IPS-15b (cell line): ENCODE measurements at regions not wholly inside any gene's neighbourhood (a gene's known extent, or its start where the extent isn't known, plus 50 kb on each side); places are given as distances from the start of the nearest gene placed in this dataset.

Source experiments
- H3K27me3 ChIP-seq: one replicate; pipeline ENCODE4 v1.6.1; 2013; ENCODE audit warnings: low read length; ENCODE audit not compliant: control insufficient read depth, insufficient read depth
- H3K36me3 ChIP-seq: one replicate; pipeline ENCODE4 v1.6.1; 2013; ENCODE audit warnings: low read length; ENCODE audit not compliant: control insufficient read depth, insufficient read depth
- H3K4me1 ChIP-seq: one replicate; pipeline ENCODE4 v1.6.1; 2013; ENCODE audit warnings: mild to moderate bottlenecking, low read length; ENCODE audit not compliant: control insufficient read depth, insufficient read depth
- H3K4me3 ChIP-seq: one replicate; pipeline ENCODE4 v1.5.1; 2013; ENCODE audit warnings: low read depth, low read length
- H3K9ac ChIP-seq: one replicate; pipeline ENCODE4 v1.6.1; 2013; ENCODE audit warnings: low read depth, mild to moderate bottlenecking, low read length
- H3K9me3 ChIP-seq: one replicate; pipeline ENCODE4 v1.6.1; 2013; ENCODE audit warnings: mild to moderate bottlenecking, low read length; ENCODE audit not compliant: control insufficient read depth, insufficient read depth

DNA sequence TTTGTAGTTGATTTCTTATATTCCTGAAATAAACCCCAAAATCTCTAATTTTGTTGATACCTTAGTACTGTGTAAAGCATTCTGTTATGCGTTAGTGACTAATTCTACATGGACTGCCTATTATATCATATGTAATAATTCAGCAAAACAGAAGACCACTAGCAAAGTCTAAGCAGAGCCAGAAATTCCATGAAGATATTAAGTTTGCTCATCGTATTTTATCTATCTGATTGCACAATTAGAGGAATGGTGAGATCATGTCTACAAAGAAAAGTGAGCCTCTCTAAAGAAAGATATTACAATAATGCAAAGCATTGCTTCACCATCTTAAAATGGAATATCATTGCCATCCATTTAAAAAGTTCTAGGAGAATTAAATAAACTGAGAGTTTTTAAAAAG lies 374.6 kb upstream of the SLC7A11 start:
- H3K9ac ChIP-seq: no peak overlapping the region
- peaks cover 3% of the 10 kb centered on the region for H3K9me3 ChIP-seq
- H3K4me1 ChIP-seq: peaks cover 10% of the 10 kb centered on the region
- no peaks in the 10 kb centered on the region for H3K36me3 ChIP-seq
- no peak overlapping the region for H3K4me3 ChIP-seq
- H3K27me3 ChIP-seq: no peaks in the 10 kb centered on the region

GRCh38 chr4:138614398-138615142 lies 372.4 kb upstream of the SLC7A11 start:
- Histone ChIP-seq H3K9ac (no peak overlapping the region), H3K4me1 (peaks cover 13% of the 10 kb centered on the region), H3K9me3 (peaks cover 3% of the 10 kb centered on the region), H3K4me3 (no peak overlapping the region), H3K36me3 (no peaks in the 10 kb centered on the region), H3K27me3 (no peaks in the 10 kb centered on the region)

DNA sequence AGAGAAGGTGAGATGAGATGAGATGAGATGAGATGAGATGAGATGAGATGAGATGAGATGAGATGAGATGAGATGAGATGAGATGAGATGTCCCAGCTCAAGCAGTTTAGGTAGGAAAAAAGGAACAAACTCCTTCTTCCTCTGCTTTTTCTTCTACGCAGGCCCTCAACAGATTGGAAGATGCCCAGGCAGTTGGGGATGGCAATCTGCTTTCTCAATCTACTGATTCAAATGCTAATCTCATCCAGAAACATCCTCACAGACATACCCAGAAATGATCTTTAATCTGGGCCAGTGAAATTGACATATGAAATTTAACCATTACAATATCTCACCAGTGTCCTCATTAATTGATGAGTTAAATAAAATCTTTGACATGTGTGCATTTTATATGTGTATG lies 370.3 kb upstream of the SLC7A11 start:
- H3K9me3 ChIP-seq: peaks cover 3% of the 10 kb centered on the region
- no peaks in the 10 kb centered on the region for H3K27me3 ChIP-seq
- H3K4me3 ChIP-seq: no peak overlapping the region
- no peak overlapping the region for H3K9ac ChIP-seq
- no peaks in the 10 kb centered on the region for H3K36me3 ChIP-seq
- H3K4me1 ChIP-seq: peaks cover 13% of the 10 kb centered on the region

DNA sequence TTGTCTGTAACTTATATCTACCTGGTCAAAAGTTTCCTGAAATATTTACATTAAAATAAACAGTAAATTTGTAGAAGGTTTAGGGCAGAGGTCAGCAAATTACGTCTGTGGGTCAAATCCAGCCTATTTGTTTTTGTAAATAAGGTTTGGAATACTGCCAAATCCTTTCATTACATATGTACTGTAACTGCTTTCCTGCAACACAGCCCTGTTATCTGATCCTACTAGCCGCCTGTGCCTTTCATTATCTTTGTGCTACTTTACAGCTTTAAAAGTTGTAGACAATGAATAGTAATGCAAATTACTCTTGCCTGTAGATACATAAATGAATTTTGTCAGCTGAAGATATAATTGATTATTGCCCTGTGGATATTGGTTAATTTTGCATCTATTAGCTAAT lies 369.6 kb upstream of the SLC7A11 start:
- Histone ChIP-seq H3K9me3 (peaks cover 3% of the 10 kb centered on the region), H3K27me3 (no peaks in the 10 kb centered on the region), H3K4me1 (peaks cover 13% of the 10 kb centered on the region), H3K9ac (no peak overlapping the region), H3K36me3 (no peaks in the 10 kb centered on the region), H3K4me3 (no peak overlapping the region)

GRCh38 chr4:138611017-138611416 lies 368.9 kb upstream of the SLC7A11 start:
- peaks cover 13% of the 10 kb centered on the region for H3K4me1 ChIP-seq
- H3K9ac ChIP-seq: no peak overlapping the region
- H3K27me3 ChIP-seq: no peaks in the 10 kb centered on the region
- peaks cover 3% of the 10 kb centered on the region for H3K9me3 ChIP-seq
- H3K36me3 ChIP-seq: no peaks in the 10 kb centered on the region
- no peak overlapping the region for H3K4me3 ChIP-seq

DNA sequence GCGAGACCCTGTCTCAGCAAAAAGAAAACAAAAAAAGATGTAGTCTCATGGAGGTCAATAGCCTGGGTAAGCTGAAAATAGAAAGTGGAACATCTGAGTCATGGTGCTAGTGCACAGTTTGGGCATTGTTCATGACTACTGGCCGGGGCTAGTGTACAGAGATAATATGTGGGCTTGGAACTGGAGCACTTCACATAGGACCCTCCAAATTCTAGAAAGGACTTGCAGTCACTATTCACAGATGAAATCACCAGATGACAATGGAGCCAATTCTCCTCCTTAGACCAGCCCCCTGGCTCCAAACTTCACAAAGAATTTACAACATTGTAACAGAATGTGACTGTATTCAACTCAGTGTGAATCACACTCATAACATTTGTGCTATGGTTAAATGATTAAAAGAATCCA lies 367.8 kb upstream of the SLC7A11 start:
- H3K4me3 ChIP-seq: no peak overlapping the region
- peaks cover 13% of the 10 kb centered on the region for H3K4me1 ChIP-seq
- H3K9ac ChIP-seq: no peak overlapping the region
- H3K9me3 ChIP-seq: no peaks in the 10 kb centered on the region
- H3K27me3 ChIP-seq: no peaks in the 10 kb centered on the region
- H3K36me3 ChIP-seq: no peaks in the 10 kb centered on the region

DNA sequence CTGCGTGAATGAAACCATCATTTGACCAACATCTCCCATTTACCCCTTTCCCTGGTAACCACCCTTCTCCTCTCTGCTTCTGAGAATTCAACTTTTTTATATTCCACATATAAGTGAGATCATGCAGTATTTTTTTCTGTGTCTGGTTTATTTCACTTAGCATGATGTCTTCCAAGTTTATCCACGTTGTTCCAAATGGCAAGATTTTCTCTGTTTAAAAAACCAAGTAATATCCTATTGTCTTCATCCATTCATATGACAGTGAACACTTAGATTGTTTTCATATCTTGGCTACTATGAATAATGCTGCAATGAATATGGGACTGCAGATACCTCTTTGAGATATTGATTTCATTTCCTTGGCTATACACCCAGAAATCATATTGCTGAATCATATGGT lies 362.4 kb upstream of the SLC7A11 start:
- no peaks in the 10 kb centered on the region for H3K9me3 ChIP-seq
- no peak overlapping the region for H3K4me3 ChIP-seq
- H3K9ac ChIP-seq: no peak overlapping the region
- H3K27me3 ChIP-seq: no peaks in the 10 kb centered on the region
- no peaks in the 10 kb centered on the region for H3K4me1 ChIP-seq
- H3K36me3 ChIP-seq: no peaks in the 10 kb centered on the region

- H3K9me3 ChIP-seq: no peaks in the 10 kb centered on the region
- H3K4me1 ChIP-seq: no peaks in the 10 kb centered on the region
- H3K9ac ChIP-seq: no peak overlapping the region
- H3K36me3 ChIP-seq: no peaks in the 10 kb centered on the region
- H3K27me3 ChIP-seq: no peaks in the 10 kb centered on the region
- no peak overlapping the region for H3K4me3 ChIP-seq
These were observed 360.5 kb upstream of the SLC7A11 start for GRCh38 chr4:138602664-138603063.

DNA sequence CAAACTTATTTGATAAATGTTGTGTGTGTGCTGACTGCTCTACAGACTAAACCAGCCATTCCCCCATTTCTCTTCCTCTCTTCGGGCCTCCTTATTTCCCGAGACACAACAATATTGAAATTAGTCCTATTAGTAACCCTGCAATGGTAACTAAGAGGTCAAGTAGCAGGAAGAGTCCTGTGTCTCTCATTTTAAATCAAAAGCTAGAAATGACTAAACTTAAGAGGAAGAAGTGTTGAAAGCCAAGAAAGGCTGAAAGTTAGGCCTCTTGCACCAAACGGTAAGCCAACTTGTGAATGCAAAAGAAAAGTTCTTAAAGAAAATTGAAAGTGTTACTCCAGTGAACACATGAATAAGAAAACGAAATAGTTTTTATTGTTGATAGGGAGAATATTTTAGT lies 357.8 kb upstream of the SLC7A11 start:
- Histone ChIP-seq H3K36me3 (no peaks in the 10 kb centered on the region), H3K9ac (no peak overlapping the region), H3K4me3 (no peak overlapping the region), H3K27me3 (no peaks in the 10 kb centered on the region), H3K9me3 (no peaks in the 10 kb centered on the region), H3K4me1 (no peaks in the 10 kb centered on the region)

DNA sequence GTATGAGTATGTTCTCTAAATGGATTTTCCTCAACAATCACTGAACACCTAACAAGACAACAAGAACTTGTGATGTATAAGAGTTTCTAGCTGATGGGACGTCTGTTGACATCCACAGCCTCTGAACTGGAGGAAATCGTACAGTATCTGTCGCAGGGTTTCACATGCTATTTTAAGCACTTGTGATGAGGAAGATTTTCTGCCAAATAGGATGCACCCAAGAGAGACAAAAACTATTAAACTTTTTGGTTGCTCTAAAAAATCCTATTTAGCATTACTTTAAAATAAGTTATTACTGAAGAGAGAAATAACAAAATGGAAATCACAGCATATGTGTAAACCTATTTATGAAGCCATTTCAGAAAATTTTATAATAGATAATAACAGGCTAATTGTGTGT lies 356.1 kb upstream of the SLC7A11 start:
- Histone ChIP-seq H3K9me3 (no peaks in the 10 kb centered on the region), H3K9ac (no peak overlapping the region), H3K27me3 (no peaks in the 10 kb centered on the region), H3K36me3 (no peaks in the 10 kb centered on the region), H3K4me1 (no peaks in the 10 kb centered on the region), H3K4me3 (no peak overlapping the region)

GRCh38 chr4:138596896-138597295 lies 354.7 kb upstream of the SLC7A11 start:
- Histone ChIP-seq H3K9ac (no peak overlapping the region), H3K27me3 (no peaks in the 10 kb centered on the region), H3K36me3 (no peaks in the 10 kb centered on the region), H3K4me3 (no peak overlapping the region), H3K9me3 (no peaks in the 10 kb centered on the region), H3K4me1 (no peaks in the 10 kb centered on the region)

GRCh38 chr4:138595731-138596460 lies 353.7 kb upstream of the SLC7A11 start:
- no peaks in the 10 kb centered on the region for H3K4me1 ChIP-seq
- no peaks in the 10 kb centered on the region for H3K27me3 ChIP-seq
- H3K9me3 ChIP-seq: no peaks in the 10 kb centered on the region
- H3K36me3 ChIP-seq: no peaks in the 10 kb centered on the region
- H3K4me3 ChIP-seq: no peak overlapping the region
- no peak overlapping the region for H3K9ac ChIP-seq
